Heart left ventricle (tissue), 13 donors: ENCODE measurements at regions not wholly inside any gene's neighbourhood (a gene's known extent, or its start where the extent isn't known, plus 50 kb on each side); places are given as distances from the start of the nearest gene placed in this dataset.
"Not testable (repeated sequence)": the region's sequence is repeated elsewhere in the genome, so short reads cannot be mapped to it uniquely, and the experiment has no call there.

Experiments
- POLR2A ChIP-seq, 2 donors: fragments of 450-650 bp; IDR thresholded peaks; one replicate each; pipeline ENCODE4 v1.6.1; 2017; ENCODE audit warnings: antibody characterized with exemption in 2 of 2, mild to moderate bottlenecking in 2 of 2, moderate library complexity in 2 of 2
- TF ChIP-seq, protein P1 (sequence below), 12 donors: fragments of 200-600 bp; sonication (generic) in 4 of 12; IDR thresholded peaks; one replicate each; pipeline versions ENCODE4 v1.5.0 to v1.8.0; 2018 to 2022; ENCODE audit warnings: antibody characterized with exemption in 12 of 12, mild to moderate bottlenecking in 5 of 12
- donor health status: ischemic (EF 13 %, LVEDD 7.1; RV severe dilation, severe dysfunction).
- donor health status: DM: no; HTN: yes; CAD: no.
- donor health status: DM: no; HTN: no; CAD: no.
- donor health status: ischemic (EF 25% LVEDD 6.9; RV normal size, moderate dysfunction).
- donor health status: ischemic (EF 25% LVEDD 5.7; RV mildly dilated, moderate dysfunction).
- donor health status: ischemic (EF 35%, LVEDD 5.7; RV mildly dilated, moderate dysfunction).
- donor health status: nonischemic (EF 11% LVEDD 7.7; RV severe dilation, severe dysfunction).
- donor health status: DM: yes; HTN: yes; CAD: no.
- donor health status: PGD.
- donor health status: ischemic (EF 29% LVEDD 5.4; RV normal size, mild dysfunction).
- donor health status: nonischemic (EF 23%, LVEDD 6.1; RV moderate dilation, normal function).

DNA sequence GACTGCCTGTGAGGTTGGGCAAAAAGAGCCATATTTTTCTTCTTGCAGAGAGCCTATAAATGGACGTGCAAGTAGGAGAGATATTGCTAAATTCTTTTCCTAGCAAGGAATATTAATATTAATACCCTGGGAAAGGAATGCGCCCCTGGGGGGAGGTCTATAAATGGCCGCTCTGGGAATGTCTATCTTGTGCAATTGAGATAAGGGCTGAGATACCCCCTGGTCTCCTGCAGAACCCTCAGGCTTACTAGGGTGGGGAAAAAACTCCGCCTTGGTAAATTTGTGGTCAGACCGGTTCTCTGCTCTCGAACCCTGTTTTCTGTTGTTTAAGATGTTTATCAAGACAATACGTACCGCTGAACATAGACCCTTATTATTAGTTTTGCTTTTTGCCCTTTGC lies 157.8 kb downstream of the IER5 start:
- not testable (repeated sequence) for TF ChIP-seq POLR2A (IDR thresholded peaks at IDR 0.05)
- TF ChIP-seq, protein P1, sequence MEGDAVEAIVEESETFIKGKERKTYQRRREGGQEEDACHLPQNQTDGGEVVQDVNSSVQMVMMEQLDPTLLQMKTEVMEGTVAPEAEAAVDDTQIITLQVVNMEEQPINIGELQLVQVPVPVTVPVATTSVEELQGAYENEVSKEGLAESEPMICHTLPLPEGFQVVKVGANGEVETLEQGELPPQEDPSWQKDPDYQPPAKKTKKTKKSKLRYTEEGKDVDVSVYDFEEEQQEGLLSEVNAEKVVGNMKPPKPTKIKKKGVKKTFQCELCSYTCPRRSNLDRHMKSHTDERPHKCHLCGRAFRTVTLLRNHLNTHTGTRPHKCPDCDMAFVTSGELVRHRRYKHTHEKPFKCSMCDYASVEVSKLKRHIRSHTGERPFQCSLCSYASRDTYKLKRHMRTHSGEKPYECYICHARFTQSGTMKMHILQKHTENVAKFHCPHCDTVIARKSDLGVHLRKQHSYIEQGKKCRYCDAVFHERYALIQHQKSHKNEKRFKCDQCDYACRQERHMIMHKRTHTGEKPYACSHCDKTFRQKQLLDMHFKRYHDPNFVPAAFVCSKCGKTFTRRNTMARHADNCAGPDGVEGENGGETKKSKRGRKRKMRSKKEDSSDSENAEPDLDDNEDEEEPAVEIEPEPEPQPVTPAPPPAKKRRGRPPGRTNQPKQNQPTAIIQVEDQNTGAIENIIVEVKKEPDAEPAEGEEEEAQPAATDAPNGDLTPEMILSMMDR (IDR thresholded peaks at IDR 0.05), result not testable (repeated sequence)
